ENCODE measurements at regions not wholly inside any gene's neighbourhood (a gene's known extent, or its start where the extent isn't known, plus 50 kb on each side); places are given as distances from the start of the nearest gene placed in this dataset.
"Not testable (repeated sequence)": the region's sequence is repeated elsewhere in the genome, so short reads cannot be mapped to it uniquely, and the experiment has no call there.

DNA sequence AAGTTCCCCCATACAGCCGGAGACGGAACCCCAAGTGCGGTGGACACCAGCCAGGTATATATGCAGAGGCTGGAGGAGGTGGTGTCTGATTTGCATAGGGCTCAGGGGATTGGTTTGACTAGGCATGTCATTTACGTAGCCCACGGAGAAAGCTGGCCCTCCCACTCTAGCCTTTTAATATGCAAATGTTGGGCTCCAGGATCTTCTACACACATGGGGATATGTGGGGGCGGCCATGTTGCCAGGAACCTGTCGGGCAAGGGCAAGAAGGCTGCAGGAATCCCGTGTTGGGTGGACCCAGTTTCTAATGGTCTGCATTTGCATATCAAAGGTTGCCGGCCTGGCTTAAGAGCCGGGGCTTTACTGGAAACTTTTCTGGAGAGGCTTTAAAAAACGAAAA, 57.4 kb downstream of the FTHL17 start:
- not testable (repeated sequence) for FAIRE-seq

DNA sequence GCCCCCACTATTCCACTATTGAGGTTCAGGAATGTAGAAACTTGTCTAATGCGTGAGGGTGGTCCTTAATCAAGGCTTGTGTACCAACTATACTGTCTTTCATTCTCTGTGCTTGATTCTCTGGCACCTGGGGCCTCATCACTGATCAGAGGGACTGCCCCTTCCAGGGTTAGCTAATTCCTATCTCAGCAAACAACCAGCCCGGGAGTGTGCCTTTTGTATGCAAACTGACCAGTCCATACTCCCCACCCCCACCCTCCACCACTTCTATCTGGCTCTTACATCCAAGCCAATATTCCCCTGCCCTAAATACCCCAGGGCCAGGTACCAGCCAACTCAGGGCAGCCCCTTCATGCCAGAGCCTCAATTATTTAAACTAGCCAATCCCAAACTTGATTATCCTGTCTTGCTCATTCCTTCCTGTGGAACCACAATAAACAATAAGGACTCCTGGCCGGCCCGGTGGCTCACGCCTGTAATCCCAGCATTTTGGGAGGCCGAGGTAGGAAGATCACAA, 59.3 kb downstream of the FTHL17 start:
- FAIRE-seq, result no peak

DNA sequence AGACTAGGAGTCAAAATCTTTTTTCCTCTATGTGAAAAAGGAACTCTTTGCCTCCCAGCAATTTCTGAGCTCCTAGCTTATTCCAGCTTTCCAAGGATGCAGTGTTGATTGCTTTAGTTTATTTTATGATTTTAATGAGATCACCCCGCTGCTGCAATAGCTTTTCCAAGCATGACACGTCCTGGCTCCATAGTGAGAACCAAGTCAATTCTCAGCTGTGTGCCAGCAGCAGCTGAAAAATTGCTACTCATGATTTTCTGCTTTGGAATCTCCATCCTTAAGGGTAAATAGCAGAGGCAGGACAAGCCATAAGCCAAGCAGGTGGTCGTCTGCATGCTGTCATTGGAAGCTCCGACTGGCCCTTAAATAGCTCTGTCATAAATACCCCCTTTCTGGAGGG, 64.5 kb downstream of the FTHL17 start:
- FAIRE-seq, result no peak

DNA sequence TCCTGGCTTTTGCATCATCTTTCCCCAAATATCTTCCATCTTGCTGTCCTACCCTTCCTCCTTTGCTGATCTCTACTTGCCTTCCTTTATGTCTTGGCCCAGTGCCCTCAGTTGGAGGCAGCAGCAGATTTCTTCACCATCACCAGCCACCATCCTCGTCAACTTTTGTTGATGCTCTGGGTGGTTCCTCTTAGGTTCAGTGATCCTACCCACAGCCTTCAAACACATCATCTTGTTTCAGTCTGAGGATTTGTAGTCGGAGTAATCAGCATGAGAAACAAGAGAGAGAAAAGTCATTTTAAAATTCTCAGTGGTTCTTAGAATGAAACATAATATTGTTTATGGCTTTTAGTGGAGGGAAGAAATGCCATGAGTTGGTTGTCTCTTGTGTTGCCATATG, 65.8 kb downstream of the FTHL17 start:
- FAIRE-seq, result no peak

DNA sequence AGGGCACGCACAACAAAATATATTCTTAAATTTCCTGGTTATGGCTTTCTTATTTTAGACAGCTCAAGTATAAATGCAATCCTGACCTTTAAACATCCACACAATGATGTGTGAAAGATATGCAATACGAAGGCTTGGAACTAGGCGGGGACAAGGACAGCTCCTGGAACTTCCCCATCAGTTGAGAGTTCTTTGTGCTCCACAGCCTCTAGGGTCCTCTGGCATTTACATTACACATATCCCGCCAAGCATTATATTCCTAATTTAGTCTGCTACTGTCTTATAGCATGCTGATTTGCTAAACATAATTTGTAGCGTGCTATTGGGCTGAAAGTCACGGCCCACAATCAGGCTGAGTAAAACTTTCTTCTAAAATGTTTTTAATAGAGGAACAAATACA, 74.4 kb downstream of the FTHL17 start:
- FAIRE-seq, result no peak

DNA sequence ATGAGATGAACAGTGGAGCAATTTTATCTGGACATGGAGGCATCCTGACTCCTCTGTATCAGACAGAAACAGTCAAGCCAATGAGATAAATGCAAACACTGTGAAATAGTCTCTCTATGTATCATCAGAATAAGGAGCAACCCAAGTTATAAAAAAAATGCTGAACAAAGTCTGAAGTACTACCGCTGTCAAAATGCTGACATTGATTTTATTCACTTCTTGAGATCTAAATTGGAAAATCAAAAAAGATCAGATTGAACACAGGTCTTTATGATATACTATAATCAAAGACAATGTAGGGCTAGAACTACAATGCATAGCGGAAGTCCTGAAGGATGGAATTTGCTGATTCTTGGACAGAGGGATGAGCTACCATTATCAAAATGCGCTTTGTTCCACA, 76.1 kb downstream of the FTHL17 start:
- FAIRE-seq, result no peak

DNA sequence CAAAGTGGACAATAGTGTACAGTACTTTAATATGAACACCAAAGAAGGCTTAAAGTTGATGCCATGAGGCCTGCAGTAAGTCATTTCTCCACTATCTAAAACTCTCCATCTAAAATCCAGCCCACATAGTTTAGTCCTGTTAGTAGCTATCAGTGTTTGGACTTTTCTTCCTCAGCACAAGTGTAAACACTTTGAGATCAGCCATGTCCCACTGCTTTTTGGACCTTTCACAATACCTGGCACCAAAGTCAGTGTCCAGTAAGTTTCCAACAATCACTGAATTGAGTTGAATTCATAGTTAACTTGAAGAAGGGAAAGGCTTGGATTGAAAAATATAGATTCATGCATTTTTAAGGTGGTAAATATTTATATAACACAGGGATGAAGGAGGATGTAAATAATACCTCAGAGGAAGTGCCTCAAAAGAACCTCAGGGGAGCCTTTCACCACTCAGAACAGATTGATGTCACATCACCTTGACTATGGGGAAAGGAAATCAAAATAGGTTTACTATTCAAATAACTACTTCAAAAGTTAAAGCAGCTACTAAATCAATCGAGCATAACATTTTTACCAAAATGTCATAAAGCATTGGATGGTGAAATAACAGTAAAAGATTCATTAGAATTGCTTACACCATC, 76.7 kb downstream of the FTHL17 start:
- FAIRE-seq, result no peak

DNA sequence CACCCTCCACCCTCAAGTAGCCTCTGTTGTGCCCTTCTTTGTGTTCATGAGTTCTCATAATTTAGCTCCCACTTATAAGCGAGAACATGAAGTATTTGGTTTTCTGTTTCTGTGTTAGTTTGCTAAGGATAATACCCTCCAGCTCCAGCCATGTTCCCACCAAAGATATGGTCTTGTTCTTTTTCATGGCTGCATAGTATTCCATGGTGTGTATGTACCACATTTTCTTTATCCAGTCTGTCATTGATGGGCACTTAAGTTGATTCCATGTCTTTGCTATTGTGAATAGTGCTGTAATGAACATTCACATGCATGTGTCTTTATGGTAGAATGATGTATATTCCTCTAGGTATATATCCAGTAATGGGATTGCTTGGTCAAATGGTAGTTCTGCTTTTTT, 77.8 kb downstream of the FTHL17 start:
- FAIRE-seq, result not testable (repeated sequence)

DNA sequence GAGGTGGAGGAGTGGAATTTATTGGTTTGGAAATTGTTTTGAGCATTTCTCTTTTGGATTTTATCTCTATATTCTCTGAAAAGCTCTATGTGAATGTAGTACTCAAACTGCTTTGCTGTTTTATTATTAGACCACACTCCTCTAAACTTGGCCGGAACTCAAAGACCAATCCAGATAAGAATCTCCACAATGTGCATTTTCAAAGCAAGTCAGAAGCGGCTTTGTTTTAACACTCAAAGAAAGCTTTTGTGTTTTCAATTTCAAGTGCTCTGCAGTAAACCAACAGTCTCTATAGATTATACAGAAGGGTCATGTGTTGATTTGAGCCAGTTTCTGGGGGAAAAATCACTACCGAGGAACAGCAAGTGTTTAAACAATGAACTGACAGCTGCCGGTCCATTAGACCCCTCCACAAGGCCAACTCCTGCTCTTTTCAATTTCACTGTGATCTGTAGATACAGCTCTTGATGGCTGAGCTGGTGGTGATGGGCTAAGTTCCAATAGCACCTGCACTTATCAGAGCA, 79.4 kb downstream of the FTHL17 start:
- FAIRE-seq, result no peak

DNA sequence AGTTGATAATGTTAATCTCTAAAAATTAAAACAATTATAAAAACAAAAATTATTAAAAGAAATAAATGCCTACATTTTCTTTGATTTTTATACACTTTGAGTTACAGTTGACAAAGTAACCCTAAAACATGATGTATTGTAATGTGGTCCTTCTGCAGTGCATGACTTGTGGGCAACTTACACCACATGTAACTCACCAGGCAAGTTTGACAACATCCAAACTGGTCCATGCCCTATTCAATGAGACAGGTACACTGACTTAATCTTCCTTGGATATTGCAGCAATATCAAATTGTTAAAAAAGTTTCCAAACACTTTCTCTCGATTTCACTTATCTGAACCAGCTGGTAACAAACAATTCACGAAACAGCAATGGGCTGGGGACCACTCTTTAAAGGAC, 81.5 kb downstream of the FTHL17 start:
- no peak for FAIRE-seq

DNA sequence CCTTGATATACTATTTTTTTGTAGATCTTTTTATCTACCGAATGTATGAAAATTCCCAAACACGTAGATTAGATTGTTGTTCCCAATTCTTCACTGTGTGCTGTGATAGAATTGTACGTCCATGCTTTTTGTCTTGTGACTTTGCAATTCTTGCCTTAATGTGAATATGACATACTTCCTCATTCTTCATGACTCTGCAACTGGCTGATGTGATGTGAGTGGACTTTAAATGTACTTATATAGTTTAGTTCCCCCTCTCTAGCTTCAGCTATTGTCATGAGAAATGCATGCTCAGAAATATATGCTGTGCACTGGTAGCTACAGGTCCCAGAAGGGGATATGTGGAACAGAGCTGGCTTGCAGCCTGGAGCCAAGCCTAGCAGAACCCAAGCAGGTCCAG, 89.4 kb downstream of the FTHL17 start:
- no peak for FAIRE-seq

DNA sequence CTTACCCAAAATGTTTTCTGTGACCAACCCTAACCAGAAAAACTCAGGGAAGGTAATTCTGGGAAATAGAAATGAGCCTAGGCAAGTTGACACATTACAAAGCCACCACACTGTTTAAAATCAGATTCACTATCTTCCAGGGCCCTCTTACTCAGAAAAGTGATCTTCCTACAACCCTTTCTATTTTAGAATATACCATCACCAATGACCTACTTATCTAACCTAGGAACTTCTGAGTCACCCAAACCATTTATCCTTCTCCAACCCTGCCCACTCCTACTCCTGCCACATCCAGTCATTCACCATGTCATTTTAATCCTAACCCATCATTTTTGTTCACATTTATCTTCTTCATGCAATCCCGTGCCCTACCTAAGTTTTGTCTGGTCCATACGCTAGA, 89.9 kb downstream of the FTHL17 start:
- no peak for FAIRE-seq

DNA sequence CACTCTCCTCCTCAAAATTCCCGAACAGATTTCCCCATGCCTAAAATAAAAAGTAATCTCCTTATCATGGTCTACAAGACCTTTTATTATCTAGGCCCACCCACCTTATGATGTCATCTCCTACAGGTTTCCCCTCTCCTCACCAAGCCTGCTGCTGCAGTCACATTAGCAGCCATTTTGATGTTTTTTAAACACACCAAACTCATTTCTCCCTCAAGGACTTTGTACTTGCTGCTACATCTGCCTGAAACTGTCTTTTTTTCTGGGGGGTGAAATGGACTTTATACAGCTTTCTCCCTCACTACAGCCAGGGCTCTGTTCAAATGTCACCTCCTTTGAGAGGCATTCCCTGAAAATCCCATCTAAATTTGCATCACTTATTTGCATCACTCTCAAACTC, 90.2 kb upstream of the TAB3 start:
- FAIRE-seq, result no peak

DNA sequence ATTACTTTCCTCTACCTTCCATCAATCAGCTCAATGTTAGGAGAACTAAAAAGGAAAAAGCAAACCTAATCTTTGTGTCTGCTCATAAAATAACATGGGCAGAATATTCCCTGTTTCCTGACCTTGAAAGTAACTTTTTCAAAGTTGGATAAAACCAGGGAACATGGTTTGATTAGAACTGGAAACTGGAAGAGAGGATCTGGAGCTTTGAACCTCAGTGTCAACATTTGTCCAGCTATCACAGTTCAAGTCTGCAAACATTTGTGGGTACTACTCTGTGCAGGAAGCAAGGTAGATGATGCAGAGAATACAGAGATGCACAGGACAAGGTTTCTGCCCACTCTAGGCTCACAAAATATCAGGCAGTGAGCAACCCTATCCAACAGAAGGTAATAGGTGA, 86.4 kb upstream of the TAB3 start:
- FAIRE-seq, result no peak

DNA sequence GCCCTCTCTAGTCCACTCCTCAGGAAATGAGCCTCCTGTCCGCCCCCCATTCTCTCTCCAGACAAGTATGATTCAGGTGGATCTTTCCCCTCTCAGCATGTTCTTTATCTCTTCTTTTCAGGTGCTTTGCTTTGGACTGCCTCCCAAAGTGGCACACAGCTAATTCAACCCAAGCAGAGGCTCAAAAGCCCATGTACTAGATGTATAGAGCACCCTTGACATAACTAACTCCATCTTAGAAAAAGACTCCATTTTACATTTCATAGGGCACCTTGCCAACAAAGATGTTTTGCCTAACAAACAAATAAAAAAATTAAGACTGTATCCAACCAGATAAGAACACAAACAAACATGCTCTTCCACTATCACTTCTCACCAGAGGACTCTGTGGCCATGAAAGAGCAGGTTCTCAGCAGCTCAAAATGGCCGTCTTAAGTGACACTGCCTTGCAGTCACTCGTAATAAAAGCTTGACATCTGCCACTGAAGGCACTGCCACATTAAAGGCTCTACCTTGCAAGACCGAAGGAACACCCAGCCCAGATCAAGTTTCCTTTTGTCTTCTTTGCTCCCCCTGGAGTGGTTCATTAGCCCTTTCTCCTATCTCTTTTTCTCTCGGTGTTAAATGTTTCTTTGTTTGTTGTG, 84.9 kb upstream of the TAB3 start:
- FAIRE-seq, result no peak

DNA sequence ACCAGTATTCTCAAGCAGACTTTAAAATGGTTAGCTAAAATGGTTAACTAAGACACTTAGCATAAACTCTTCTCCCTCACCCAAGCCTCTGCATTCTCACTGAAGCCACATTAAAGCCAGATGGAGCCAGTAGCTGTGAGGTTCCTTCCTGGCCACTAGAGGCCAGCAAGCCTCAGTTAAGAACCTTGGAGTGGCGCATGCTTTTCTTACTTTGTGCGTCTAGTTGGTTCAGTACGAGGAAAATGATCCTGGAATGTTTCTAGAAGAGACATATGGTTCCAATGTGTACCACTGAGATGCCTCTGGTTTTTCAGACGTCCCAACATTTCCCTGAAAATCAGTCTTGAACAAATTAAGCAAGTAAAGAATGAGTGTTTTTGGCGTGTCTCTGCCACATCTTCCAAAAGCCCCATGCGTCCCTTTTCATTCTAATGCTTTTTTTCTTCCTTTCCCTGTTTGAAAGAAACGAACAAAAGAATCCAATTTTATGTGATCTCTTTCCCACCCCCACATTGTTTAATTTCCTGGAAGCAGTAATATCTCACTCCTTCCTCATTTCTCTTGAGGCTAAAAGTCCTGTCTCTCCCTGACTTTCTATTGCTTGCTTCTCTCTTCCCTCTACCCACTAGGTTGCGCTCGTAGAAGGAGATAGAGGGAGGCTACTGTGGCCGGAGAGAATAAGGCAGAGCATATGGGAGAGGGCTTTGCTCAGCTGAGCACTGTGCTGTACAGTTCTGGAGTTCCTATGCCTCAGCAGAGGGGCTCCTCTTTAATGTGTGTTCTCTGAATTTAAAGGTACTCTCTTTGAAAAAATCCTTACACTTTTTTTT, 82.9 kb upstream of the TAB3 start:
- peak; percentile 95 for FAIRE-seq

DNA sequence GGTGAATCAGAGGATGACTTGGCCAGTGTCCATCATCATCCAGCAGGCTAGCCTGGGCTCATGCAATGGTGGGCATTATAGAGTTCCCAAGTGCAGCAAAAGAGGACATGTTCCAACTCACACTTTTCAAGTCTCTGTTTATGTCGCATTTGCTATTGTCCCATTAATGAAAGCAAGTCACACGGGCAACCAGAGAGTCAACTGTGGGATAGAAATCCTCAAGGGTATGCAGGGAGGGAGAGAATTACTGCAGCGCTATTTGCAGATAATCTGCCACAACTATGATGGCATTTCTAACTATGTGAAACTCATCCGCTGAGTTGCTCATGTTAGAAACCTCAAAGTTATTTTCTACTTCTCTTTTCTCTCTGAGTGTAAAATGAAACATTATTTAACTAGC, 78.5 kb upstream of the TAB3 start:
- no peak for FAIRE-seq

DNA sequence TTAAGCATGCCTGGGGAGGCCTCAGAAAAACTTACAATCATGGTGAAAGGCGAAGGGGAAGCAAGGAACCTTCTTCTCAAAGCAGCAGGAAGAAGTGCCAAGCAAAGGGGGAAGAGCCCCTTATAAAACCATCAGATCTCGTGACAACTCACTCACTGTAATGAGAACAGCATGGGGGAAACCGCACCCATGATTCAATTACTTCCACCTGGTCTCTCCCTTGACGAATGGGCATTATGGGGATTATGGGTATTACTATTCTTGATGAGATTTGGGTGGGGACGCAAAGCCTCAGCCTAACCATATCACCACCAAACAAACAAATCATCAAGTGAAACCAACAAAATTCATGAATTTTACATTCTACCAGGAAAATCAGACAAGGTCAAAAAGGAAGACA, 76.7 kb upstream of the TAB3 start:
- no peak for FAIRE-seq

DNA sequence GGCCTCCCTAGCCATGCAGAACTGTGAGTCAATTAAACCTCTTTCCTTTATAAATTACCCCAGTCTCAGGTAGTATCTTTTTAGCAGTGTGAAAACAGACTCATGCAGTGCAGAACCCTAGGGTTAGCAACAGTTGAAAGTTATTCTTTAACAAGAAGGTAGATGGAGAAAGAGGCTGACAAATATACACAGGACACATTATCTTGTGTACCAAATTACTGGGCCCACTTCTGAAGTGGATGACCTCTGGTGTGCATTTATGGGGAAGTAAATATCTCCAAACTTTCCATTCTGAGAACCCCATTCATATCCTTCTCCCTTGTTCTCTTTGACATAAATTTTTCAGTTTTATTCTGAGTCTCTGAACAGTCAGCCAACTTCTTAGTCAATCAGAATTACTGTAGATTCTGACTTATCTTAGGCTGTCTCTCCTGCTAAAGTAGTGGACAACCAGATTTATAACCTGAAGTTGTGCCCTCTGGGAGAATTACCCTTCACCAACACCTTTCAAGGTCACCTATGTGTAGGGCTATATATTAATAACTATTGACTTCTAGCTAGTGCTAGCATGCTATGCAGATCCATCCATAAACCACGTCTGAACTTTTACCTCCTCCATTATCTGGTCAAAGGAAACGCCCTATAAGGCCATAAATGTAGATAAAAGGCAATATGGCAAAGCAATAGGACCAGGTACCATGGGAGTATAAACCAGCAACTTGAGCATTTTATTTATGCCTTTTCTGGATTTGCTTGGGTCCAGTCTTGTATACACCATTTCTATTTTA, 72.5 kb upstream of the TAB3 start:
- FAIRE-seq, result no peak

DNA sequence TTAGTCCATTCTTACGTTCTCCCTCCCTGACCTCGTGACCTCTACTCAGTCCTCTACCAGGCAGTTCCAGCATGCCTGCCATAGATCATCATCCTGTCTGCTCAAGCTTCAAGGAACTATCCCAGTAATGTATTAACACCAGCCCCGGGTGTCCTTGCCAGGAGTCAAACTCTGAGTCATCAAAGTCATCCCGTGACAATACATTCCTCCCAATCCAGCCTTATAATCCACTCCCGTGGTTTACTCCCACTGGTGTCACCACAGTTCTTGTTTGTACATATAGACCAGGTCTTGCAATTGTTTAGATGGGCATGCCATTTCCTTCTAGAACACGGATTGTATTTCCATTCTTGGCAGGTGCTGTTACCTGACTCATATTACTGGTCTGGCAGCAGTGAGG, 68.7 kb upstream of the TAB3 start:
- FAIRE-seq, result no peak

DNA sequence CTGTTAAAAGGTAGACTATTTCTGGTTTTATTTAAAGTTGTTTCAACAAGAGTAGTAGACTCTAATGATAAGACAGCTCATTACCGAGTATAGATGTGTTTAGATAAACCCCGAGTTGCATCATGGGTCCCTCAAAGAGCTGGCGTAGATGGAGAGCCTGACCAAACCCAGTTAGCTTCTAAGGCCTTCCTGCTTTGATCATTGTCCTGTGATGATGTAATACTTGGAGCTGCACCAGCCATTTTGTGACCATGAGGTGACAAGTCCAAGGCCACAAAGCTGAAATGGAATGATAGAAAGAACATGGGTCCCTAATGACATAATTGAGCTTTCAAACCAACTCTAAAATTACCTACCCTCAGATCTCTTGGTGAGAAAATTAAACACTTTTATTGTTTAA, 66.6 kb upstream of the TAB3 start:
- FAIRE-seq, result no peak

DNA sequence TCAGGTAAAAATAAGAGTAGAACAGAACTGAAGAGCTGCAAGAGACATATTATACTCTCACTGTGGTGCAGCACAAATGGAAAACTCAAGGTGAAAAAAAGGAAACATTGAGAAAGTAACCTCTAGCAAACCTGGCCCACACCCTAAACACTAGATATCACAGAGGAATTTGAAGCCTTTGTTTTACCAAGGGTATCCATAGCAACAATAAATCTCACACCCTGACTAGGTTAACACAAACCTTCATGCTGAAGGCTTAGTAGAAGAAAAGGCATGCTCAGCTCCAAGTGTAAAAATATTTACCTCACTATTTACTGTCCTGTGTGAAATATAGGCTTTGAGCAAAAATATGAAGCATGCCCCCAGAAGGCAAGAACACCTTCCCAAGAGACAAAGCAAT, 61.9 kb upstream of the TAB3 start:
- FAIRE-seq, result no peak

DNA sequence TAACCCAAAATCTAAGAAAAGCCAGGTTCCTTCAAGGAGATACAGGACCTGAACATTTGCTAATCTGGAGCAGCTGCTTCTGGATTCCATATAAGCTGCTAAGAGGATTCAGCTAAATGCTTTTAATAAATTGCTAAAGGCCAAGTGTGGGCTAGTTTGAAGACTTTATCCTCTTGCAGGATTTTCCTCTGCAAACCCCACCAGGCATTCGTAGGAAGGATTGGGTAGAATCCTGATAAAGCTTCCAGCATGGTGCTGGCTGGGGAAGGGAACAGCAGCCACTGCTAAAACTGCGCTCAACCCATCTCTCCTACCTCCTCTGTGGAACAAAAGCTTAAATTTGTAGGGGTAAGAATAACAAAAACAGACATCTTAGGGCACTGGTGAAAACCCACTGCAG, 61.3 kb upstream of the TAB3 start:
- FAIRE-seq, result no peak
